ENCODE measurements at regions not wholly inside any gene's neighbourhood (a gene's known extent, or its start where the extent isn't known, plus 50 kb on each side); places are given as distances from the start of the nearest gene placed in this dataset.

- DNase-seq (ENCODE audit: low read depth, low spot score) (no peak), ATAC-seq (no peak)
- no peak overlapping the region for H2AFZ ChIP-seq (ENCODE audit: low read depth, low read length, poor library complexity, severe bottlenecking)
- H3K9ac ChIP-seq (ENCODE audit: low read length), result no peak overlapping the region
- H3K36me3 ChIP-seq (ENCODE audit: control insufficient read depth in 1 of 2, insufficient read depth in 2 of 2, low read length in 2 of 2), result no peaks in the 10 kb centered on the region
- intact Hi-C loops (cut with micrococcal nuclease), result no loop called here
- ChIA-PET CTCF (no interaction called here), RAD21 (ENCODE audit: low non-redundant PET in 1 of 2, low total read pairs in 2 of 2, uncharacterized antibody in 2 of 2, unreplicated experiment in 2 of 2) (no interaction called here), POLR2A (no interaction called here)
- H3K4me1 ChIP-seq (ENCODE audit: control insufficient read depth in 1 of 2, insufficient read depth in 2 of 2, low read length in 2 of 2), result peaks cover 0 to 16% of the 10 kb centered on the region in 2 experiments; a peak in 2 of 4 replicates
- no TSS peak for BruUV-seq (replicated peaks)
- 0 out of 2 replicates have a peak overlapping the region, but pooled peaks have one; percentile 5 for H3K4me2 ChIP-seq (ENCODE audit: low read length)
- H3K79me2 ChIP-seq (ENCODE audit: insufficient read depth, low read length), result no peaks in the 10 kb centered on the region
- no peak overlapping the region for H3K4me3 ChIP-seq (replicated peaks in 1 of 2; ENCODE audit: low read depth in 1 of 2, low read length in 2 of 2)
- no peaks in the 10 kb centered on the region for H3K9me3 ChIP-seq (ENCODE audit: control insufficient read depth in 1 of 2, insufficient read depth in 1 of 2, low read depth in 1 of 2, low read length in 2 of 2)
- TF ChIP-seq ZBTB33 (IDR thresholded peaks at IDR 0.05; ENCODE audit: extremely low read depth, insufficient replicate concordance, low read length) (no peak), SP1 (IDR thresholded peaks at IDR 0.05; ENCODE audit: low read depth) (peak; percentile 10; the same call in 1 of the 2 replicates), EGR1 (IDR thresholded peaks at IDR 0.05; ENCODE audit: low read depth) (peak; percentile 47; the same call in 1 of the 2 replicates), JUND (IDR thresholded peaks at IDR 0.05) (peak; percentile 27; the same call in 1 of the 2 replicates), FOSL1 (IDR thresholded peaks at IDR 0.05; ENCODE audit: low read depth) (peak; percentile 49), SIN3A (IDR thresholded peaks at IDR 0.05; ENCODE audit: low read depth) (no peak)
- H3K9me2 ChIP-seq (ENCODE audit: insufficient read depth), result no peaks in the 10 kb centered on the region
- H3K27ac ChIP-seq (ENCODE audit: low read depth, low read length), result no peak overlapping the region
- no peaks in the 10 kb centered on the region for H4K20me1 ChIP-seq (ENCODE audit: insufficient read depth)
- H3K27me3 ChIP-seq (ENCODE audit: insufficient read depth, low read length), result no peaks in the 10 kb centered on the region
Observed at GRCh38 chr14:101001311-101002069, 98.0 kb upstream of the RTL1 start.

- BruUV-seq (replicated peaks), result no TSS peak
- ChIA-PET CTCF (no interaction called here), RAD21 (ENCODE audit: low non-redundant PET in 1 of 2, low total read pairs in 2 of 2, uncharacterized antibody in 2 of 2, unreplicated experiment in 2 of 2) (no interaction called here), POLR2A (no interaction called here)
- TF ChIP-seq ZBTB33 (IDR thresholded peaks at IDR 0.05; ENCODE audit: extremely low read depth, insufficient replicate concordance, low read length) (no peak), ZFX (IDR thresholded peaks at IDR 0.05) (no peak), SP1 (IDR thresholded peaks at IDR 0.05; ENCODE audit: low read depth) (no peak), TCF7L2 (IDR thresholded peaks at IDR 0.05; ENCODE audit: borderline replicate concordance, extremely low read depth, insufficient read depth, insufficient read length) (no peak)
- TF ChIP-seq, protein P1, sequence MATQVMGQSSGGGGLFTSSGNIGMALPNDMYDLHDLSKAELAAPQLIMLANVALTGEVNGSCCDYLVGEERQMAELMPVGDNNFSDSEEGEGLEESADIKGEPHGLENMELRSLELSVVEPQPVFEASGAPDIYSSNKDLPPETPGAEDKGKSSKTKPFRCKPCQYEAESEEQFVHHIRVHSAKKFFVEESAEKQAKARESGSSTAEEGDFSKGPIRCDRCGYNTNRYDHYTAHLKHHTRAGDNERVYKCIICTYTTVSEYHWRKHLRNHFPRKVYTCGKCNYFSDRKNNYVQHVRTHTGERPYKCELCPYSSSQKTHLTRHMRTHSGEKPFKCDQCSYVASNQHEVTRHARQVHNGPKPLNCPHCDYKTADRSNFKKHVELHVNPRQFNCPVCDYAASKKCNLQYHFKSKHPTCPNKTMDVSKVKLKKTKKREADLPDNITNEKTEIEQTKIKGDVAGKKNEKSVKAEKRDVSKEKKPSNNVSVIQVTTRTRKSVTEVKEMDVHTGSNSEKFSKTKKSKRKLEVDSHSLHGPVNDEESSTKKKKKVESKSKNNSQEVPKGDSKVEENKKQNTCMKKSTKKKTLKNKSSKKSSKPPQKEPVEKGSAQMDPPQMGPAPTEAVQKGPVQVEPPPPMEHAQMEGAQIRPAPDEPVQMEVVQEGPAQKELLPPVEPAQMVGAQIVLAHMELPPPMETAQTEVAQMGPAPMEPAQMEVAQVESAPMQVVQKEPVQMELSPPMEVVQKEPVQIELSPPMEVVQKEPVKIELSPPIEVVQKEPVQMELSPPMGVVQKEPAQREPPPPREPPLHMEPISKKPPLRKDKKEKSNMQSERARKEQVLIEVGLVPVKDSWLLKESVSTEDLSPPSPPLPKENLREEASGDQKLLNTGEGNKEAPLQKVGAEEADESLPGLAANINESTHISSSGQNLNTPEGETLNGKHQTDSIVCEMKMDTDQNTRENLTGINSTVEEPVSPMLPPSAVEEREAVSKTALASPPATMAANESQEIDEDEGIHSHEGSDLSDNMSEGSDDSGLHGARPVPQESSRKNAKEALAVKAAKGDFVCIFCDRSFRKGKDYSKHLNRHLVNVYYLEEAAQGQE (IDR thresholded peaks at IDR 0.05; ENCODE audit: low read depth), result no peak
- Histone ChIP-seq H3K4me1 (ENCODE audit: control insufficient read depth in 1 of 2, insufficient read depth in 2 of 2, low read length in 2 of 2) (peaks cover 0 to 16% of the 10 kb centered on the region in 2 experiments; a peak in 2 of 4 replicates), H3K4me2 (ENCODE audit: low read length) (no peak overlapping the region), H3K9me3 (ENCODE audit: control insufficient read depth in 1 of 2, insufficient read depth in 1 of 2, low read depth in 1 of 2, low read length in 2 of 2) (no peaks in the 10 kb centered on the region), H3K4me3 (replicated peaks in 1 of 2; ENCODE audit: low read depth in 1 of 2, low read length in 2 of 2) (no peak overlapping the region), H3K36me3 (ENCODE audit: control insufficient read depth in 1 of 2, insufficient read depth in 2 of 2, low read length in 2 of 2) (no peaks in the 10 kb centered on the region), H3K9me2 (ENCODE audit: insufficient read depth) (no peaks in the 10 kb centered on the region), H3K27me3 (ENCODE audit: insufficient read depth, low read length) (no peaks in the 10 kb centered on the region), H3K9ac (ENCODE audit: low read length) (no peak overlapping the region), H4K20me1 (ENCODE audit: insufficient read depth) (no peaks in the 10 kb centered on the region), H2AFZ (ENCODE audit: low read depth, low read length, poor library complexity, severe bottlenecking) (no peak overlapping the region), H3K27ac (ENCODE audit: low read depth, low read length) (no peak overlapping the region), H3K79me2 (ENCODE audit: insufficient read depth, low read length) (no peaks in the 10 kb centered on the region)
- no peak for DNase-seq (ENCODE audit: low read depth, low spot score)
- intact Hi-C loops (cut with micrococcal nuclease), result no loop called here
- ATAC-seq, result no peak
Observed at GRCh38 chr14:101002738-101003137, 99.2 kb upstream of the RTL1 start.
